ENCODE measurements at regions not wholly inside any gene's neighbourhood (a gene's known extent, or its start where the extent isn't known, plus 50 kb on each side); places are given as distances from the start of the nearest gene placed in this dataset.

DNA sequence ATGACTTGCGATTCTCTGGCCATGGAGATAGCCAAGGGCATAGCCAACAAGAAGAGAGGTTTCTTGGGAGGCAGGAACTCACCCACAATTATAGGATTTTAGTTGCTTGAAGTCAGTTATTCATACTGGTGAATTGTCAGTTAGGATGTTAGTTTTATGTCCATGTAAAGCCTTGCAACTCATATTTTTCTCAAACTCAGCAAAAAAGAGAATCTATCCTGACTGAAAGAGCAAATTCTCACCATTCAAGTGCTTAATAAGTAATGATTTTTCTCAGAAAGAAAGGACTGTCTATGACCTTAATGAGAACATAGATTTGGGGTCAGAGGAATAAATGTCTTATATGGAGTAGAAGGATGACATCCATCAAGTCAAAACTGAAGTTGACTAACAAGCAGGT is 934.5 kb downstream of the STPG2 start:
- Histone ChIP-seq H3K27me3 (ENCODE audit: control insufficient read depth in 2 of 2, insufficient read depth in 2 of 2, low read length in 2 of 2) (no peaks in the 10 kb centered on the region), H3K27ac (ENCODE audit: insufficient read depth, low read depth, low read length) (no peak overlapping the region), H4K20me1 (replicated peaks; ENCODE audit: control insufficient read depth, extremely low read depth, insufficient read depth, low read length) (no peaks in the 10 kb centered on the region), H3K4me3 (replicated peaks in 1 of 3; ENCODE audit: insufficient read depth in 1 of 3, low read depth in 1 of 3, low read length in 3 of 3) (no peak overlapping the region), H3K9ac (replicated peaks; ENCODE audit: extremely low read depth, insufficient read depth, low read length) (no peak overlapping the region), H3K79me2 (ENCODE audit: control insufficient read depth, insufficient read depth, low read length) (no peaks in the 10 kb centered on the region), H3K9me3 (replicated peaks; ENCODE audit: control insufficient read depth, insufficient read depth, low read length) (no peaks in the 10 kb centered on the region), H3K36me3 (ENCODE audit: control insufficient read depth in 2 of 2, extremely low read depth in 1 of 2, insufficient read depth in 2 of 2, low read length in 2 of 2) (no peaks in the 10 kb centered on the region), H3K4me1 (ENCODE audit: control insufficient read depth, extremely low read depth, insufficient read depth, low read length) (no peaks in the 10 kb centered on the region), H2AFZ (ENCODE audit: low read depth, low read length) (no peak overlapping the region), H3K4me2 (ENCODE audit: insufficient read depth, low read length) (no peak overlapping the region), H3K9me1 (replicated peaks; ENCODE audit: control insufficient read depth, extremely low read depth, insufficient read depth, low read length) (no peaks in the 10 kb centered on the region)
- DNase-seq (ENCODE audit: low read depth, low spot score), result no peak
- TF ChIP-seq MYC (IDR thresholded peaks at IDR 0.05; ENCODE audit: low read depth, low read length) (no peak), JUN (IDR thresholded peaks at IDR 0.05; ENCODE audit: borderline replicate concordance, insufficient read depth, insufficient read length, low read depth) (no peak)
- ChIA-PET POLR2A (no interaction called here), CTCF (no interaction called here)
- dilution Hi-C loops (cut with MboI; ENCODE audit: extremely low pct_ligation_motif_present, low sequenced_read_pairs) (no loop called here), intact Hi-C loops (cut with micrococcal nuclease) (no loop called here)
- no peak for FAIRE-seq
- BruUV-seq (replicated peaks), result no TSS peak

DNA sequence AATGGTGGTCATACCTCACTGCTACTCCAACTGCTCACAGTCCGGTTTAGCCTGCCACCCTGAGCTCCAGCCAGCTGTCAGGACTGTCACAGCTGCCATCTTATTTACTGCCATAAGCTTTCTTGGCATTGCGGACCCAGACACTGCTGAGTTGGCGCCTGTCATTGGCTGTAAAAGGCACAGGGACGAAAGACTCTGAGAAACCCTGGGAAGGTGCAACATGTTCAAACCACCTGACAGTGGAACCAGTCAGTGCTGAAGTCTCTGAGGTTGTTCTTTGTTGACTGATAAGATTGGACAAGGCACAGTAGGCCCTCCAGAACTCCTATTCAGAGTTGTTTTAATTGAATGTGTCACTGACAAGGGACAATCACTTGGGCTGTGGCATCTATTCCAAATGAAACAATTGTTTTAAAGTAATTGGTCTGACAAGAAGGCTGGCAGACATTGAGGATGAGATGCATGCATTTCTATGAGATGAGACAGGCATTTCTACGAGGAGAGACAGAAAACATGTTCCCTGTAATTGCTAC is 927.8 kb downstream of the STPG2 start:
- no peaks in the 10 kb centered on the region for H4K20me1 ChIP-seq (replicated peaks; ENCODE audit: control insufficient read depth, extremely low read depth, insufficient read depth, low read length)
- H3K4me2 ChIP-seq (ENCODE audit: insufficient read depth, low read length), result no peak overlapping the region
- H3K36me3 ChIP-seq (ENCODE audit: control insufficient read depth in 2 of 2, extremely low read depth in 1 of 2, insufficient read depth in 2 of 2, low read length in 2 of 2), result no peaks in the 10 kb centered on the region
- H2AFZ ChIP-seq (ENCODE audit: low read depth, low read length), result no peak overlapping the region
- H3K9me3 ChIP-seq (replicated peaks; ENCODE audit: control insufficient read depth, insufficient read depth, low read length), result no peaks in the 10 kb centered on the region
- H3K4me1 ChIP-seq (ENCODE audit: control insufficient read depth, extremely low read depth, insufficient read depth, low read length), result no peaks in the 10 kb centered on the region
- FAIRE-seq, result no peak
- no peaks in the 10 kb centered on the region for H3K27me3 ChIP-seq (ENCODE audit: control insufficient read depth in 2 of 2, insufficient read depth in 2 of 2, low read length in 2 of 2)
- H3K9me1 ChIP-seq (replicated peaks; ENCODE audit: control insufficient read depth, extremely low read depth, insufficient read depth, low read length), result no peaks in the 10 kb centered on the region
- H3K27ac ChIP-seq (ENCODE audit: insufficient read depth, low read depth, low read length), result no peak overlapping the region
- no peak for DNase-seq (ENCODE audit: low read depth, low spot score)
- no TSS peak for BruUV-seq (replicated peaks)
- H3K79me2 ChIP-seq (ENCODE audit: control insufficient read depth, insufficient read depth, low read length), result no peaks in the 10 kb centered on the region
- TF ChIP-seq CTCF (IDR thresholded peaks at IDR 0.05; ENCODE audit: extremely low read depth in 1 of 2, insufficient read depth in 1 of 2, low read depth in 1 of 2, low read length in 2 of 2), result no peak
- TF ChIP-seq, protein P1, sequence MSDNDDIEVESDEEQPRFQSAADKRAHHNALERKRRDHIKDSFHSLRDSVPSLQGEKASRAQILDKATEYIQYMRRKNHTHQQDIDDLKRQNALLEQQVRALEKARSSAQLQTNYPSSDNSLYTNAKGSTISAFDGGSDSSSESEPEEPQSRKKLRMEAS (IDR thresholded peaks at IDR 0.05; ENCODE audit: insufficient read depth, insufficient read length), result no peak
- TF ChIP-seq MYC (IDR thresholded peaks at IDR 0.05; ENCODE audit: low read depth, low read length), result no peak
- TF ChIP-seq JUN (IDR thresholded peaks at IDR 0.05; ENCODE audit: borderline replicate concordance, insufficient read depth, insufficient read length, low read depth), result no peak
- no peak for TF ChIP-seq POLR2A (IDR thresholded peaks at IDR 0.05; ENCODE audit: low read depth, low read length)
- no peak for TF ChIP-seq EZH2 (IDR thresholded peaks at IDR 0.05; ENCODE audit: borderline replicate concordance, low read depth, low read length, severe bottlenecking)
- TF ChIP-seq FOS (IDR thresholded peaks at IDR 0.05; ENCODE audit: borderline replicate concordance, insufficient read depth, low read length), result no peak
- no peak for TF ChIP-seq POLR2AphosphoS5 (IDR thresholded peaks at IDR 0.05; ENCODE audit: insufficient read depth, low read depth, low read length)
- TF ChIP-seq GATA2 (IDR thresholded peaks at IDR 0.05; ENCODE audit: insufficient read depth, insufficient read length, low read depth, low read length), result no peak
- no peak overlapping the region for H3K9ac ChIP-seq (replicated peaks; ENCODE audit: extremely low read depth, insufficient read depth, low read length)
- H3K4me3 ChIP-seq (replicated peaks in 1 of 3; ENCODE audit: insufficient read depth in 1 of 3, low read depth in 1 of 3, low read length in 3 of 3), result no peak overlapping the region
- dilution Hi-C loops (cut with MboI; ENCODE audit: extremely low pct_ligation_motif_present, low sequenced_read_pairs), result no loop called here
- CTCF ChIA-PET, result interaction anchor here (1.8 kb wide), 1 partner anchor 12 kb away, joined by 3 read pairs; no protein-coding TSS in a partner anchor
- intact Hi-C loops (cut with micrococcal nuclease), result no loop called here
- POLR2A ChIA-PET, result no interaction called here
